ENCODE measurements at regions not wholly inside any gene's neighbourhood (a gene's known extent, or its start where the extent isn't known, plus 50 kb on each side); places are given as distances from the start of the nearest gene placed in this dataset.

DNA sequence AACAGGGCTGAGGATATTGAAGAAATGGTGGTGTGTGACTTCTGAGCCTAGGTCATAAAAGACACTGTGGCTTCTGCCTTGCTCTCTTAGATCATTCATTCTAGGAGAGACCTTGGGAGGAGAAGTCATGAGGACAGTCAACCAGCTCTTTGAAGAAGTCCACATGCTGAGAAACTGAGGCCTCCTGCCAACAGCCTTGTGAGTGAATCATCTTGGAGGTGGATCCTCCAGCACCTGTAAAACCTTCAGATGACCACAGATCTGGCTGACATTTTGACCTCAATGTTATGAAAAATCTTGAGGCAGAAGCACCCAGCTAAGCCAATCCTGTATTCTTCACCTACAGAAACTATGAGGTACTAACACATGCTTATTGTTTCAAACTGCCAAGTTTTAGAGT lies 165.9 kb downstream of the CARTPT start:
- TF ChIP-seq, protein P1, sequence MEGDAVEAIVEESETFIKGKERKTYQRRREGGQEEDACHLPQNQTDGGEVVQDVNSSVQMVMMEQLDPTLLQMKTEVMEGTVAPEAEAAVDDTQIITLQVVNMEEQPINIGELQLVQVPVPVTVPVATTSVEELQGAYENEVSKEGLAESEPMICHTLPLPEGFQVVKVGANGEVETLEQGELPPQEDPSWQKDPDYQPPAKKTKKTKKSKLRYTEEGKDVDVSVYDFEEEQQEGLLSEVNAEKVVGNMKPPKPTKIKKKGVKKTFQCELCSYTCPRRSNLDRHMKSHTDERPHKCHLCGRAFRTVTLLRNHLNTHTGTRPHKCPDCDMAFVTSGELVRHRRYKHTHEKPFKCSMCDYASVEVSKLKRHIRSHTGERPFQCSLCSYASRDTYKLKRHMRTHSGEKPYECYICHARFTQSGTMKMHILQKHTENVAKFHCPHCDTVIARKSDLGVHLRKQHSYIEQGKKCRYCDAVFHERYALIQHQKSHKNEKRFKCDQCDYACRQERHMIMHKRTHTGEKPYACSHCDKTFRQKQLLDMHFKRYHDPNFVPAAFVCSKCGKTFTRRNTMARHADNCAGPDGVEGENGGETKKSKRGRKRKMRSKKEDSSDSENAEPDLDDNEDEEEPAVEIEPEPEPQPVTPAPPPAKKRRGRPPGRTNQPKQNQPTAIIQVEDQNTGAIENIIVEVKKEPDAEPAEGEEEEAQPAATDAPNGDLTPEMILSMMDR (conservative IDR thresholded peaks at IDR 0.05 in 1 of 2, IDR thresholded peaks at IDR 0.05 in 1 of 2; ENCODE audit: low read depth in 1 of 2, low read length in 2 of 2), result no peak
- TF ChIP-seq EZH2 (IDR thresholded peaks at IDR 0.05; ENCODE audit: low read length, missing control alignments), result no peak
